Upper lobe of left lung (tissue), 6 donors: ENCODE measurements at regions not wholly inside any gene's neighbourhood (a gene's known extent, or its start where the extent isn't known, plus 50 kb on each side); places are given as distances from the start of the nearest gene placed in this dataset.
A peak's percentile ranks its signal among the peaks of the same experiment; 100 is the strongest.

Experiments
- ATAC-seq, 2 donors: fragments of 200-7000 bp; cut with Tn5 transposase; one replicate each; pipeline ENCODE4 v1.9.1; 2022; ENCODE audit warnings: mild to moderate bottlenecking in 2 of 2, moderate library complexity in 2 of 2; ENCODE audit not compliant: low FRiP score in 2 of 2
- DNase-seq, 2 donors: peaks; one replicate each; pipeline ENCODE4 v3.0.0-alpha.2; 2019 to 2020
- H3K27ac ChIP-seq, 4 donors: fragments of 200-600 bp; sonication (generic); one replicate each; pipeline ENCODE4 v1.5.1; 2016 to 2019
- H3K27me3 ChIP-seq, 4 donors: fragments of 200-600 bp; sonication (generic); one replicate each; pipeline ENCODE4 v1.5.1; 2017 to 2019
- H3K36me3 ChIP-seq, 4 donors: fragments of 200-600 bp; sonication (generic); one replicate each; pipeline ENCODE4 v1.5.1; 2016 to 2019
- H3K4me1 ChIP-seq, 4 donors: fragments of 200-600 bp; sonication (generic); one replicate each; pipeline ENCODE4 v1.5.1; 2018 to 2019
- H3K4me3 ChIP-seq, 4 donors: fragments of 200-600 bp; sonication (generic); one replicate each; pipeline ENCODE4 v1.5.1; 2017 to 2019; ENCODE audit warnings: mild to moderate bottlenecking in 2 of 4, moderate library complexity in 1 of 4
- H3K9me3 ChIP-seq, 4 donors: fragments of 200-600 bp; sonication (generic); one replicate each; pipeline ENCODE4 v1.5.1; 2018 to 2019
- CTCF ChIP-seq, 6 experiments: fragments of 450-650 bp in 4 of 6; fragments of 200-600 bp in 2 of 6; sonication (generic) in 2 of 6; IDR thresholded peaks; one replicate each; pipeline ENCODE4 v1.5.1; 2016 to 2019; ENCODE audit warnings: antibody characterized with exemption in 6 of 6
- EP300 ChIP-seq, 4 donors: sonication (generic); formaldehyde crosslinking; IDR thresholded peaks; one replicate each; pipeline ENCODE4 v1.5.1; 2017; ENCODE audit warnings: antibody characterized with exemption in 4 of 4, control low read depth in 2 of 4
- POLR2A ChIP-seq, 4 donors: fragments of 450-650 bp; IDR thresholded peaks; one replicate each; pipeline ENCODE4 v1.5.1; 2016 to 2017; ENCODE audit warnings: antibody characterized with exemption in 4 of 4, mild to moderate bottlenecking in 2 of 4
- POLR2AphosphoS5 ChIP-seq, 2 donors: sonication (generic); formaldehyde crosslinking; IDR thresholded peaks; one replicate each; pipeline ENCODE4 v1.5.1; 2017; ENCODE audit warnings: antibody characterized with exemption in 2 of 2
- WGBS, 2 donors: methylation state at CpG; one replicate each; pipeline ENCODE4 v1.1.5; 2017 to 2018; 5-methylcytosine and 5-hydroxymethylcytosine counted together
- donor health status: DM: no; HTN: no; CAD: no; lungs with moderate emphysema.
- donor health status: DM: no; HTN: yes; CAD: no; lungs with severe emphysema.

- Histone ChIP-seq H3K27me3 (no peaks in the 10 kb centered on the region), H3K9me3 (no peaks in the 10 kb centered on the region), H3K27ac (peak overlapping the region; percentile 51 to 75 (median 62)), H3K4me3 (no peak overlapping the region), H3K4me1 (peaks cover 9 to 32% (median 18%) of the 10 kb centered on the region in 4 donors), H3K36me3 (no peaks in the 10 kb centered on the region)
- ATAC-seq: peak; percentile 93 to 96
- TF ChIP-seq POLR2A (IDR thresholded peaks at IDR 0.05) (peak in 1 of 4 donors; percentile 34), POLR2AphosphoS5 (IDR thresholded peaks at IDR 0.05) (peak; percentile 75 to 79), CTCF (IDR thresholded peaks at IDR 0.05) (no peak), EP300 (IDR thresholded peaks at IDR 0.05) (peak in 2 of 4 donors; percentile 71 to 80)
- 27 to 66% methylated on average over 9 of the region's 9 CpGs for WGBS, 2 donors
- peak in 1 of 2 donors; percentile 77 for DNase-seq
These were observed 57.2 kb upstream of the FAM9C start for GRCh38 chrX:13101441-13102139.

GRCh38 chrX:13099121-13099520 is 54.7 kb upstream of the FAM9C start:
- Histone ChIP-seq H3K36me3 (no peaks in the 10 kb centered on the region), H3K27ac (peak overlapping the region in 3 of 4 donors; percentile 21 to 44 (median 32)), H3K9me3 (no peaks in the 10 kb centered on the region), H3K4me1 (peaks cover 9 to 37% (median 25%) of the 10 kb centered on the region in 4 donors), H3K4me3 (no peak overlapping the region), H3K27me3 (no peaks in the 10 kb centered on the region)
- DNase-seq (no peak), ATAC-seq (no peak)
- TF ChIP-seq POLR2AphosphoS5 (IDR thresholded peaks at IDR 0.05): no peak
- no peak for TF ChIP-seq POLR2A (IDR thresholded peaks at IDR 0.05)
- no peak for TF ChIP-seq CTCF (IDR thresholded peaks at IDR 0.05)
- TF ChIP-seq EP300 (IDR thresholded peaks at IDR 0.05): no peak

- ATAC-seq (no peak), DNase-seq (no peak)
- H3K4me1 ChIP-seq: peaks cover 9 to 40% (median 21%) of the 10 kb centered on the region in 4 donors
- no peaks in the 10 kb centered on the region for H3K9me3 ChIP-seq
- H3K36me3 ChIP-seq: no peaks in the 10 kb centered on the region
- no peaks in the 10 kb centered on the region for H3K27me3 ChIP-seq
- TF ChIP-seq CTCF (IDR thresholded peaks at IDR 0.05): no peak
- no peak for TF ChIP-seq POLR2A (IDR thresholded peaks at IDR 0.05)
- TF ChIP-seq EP300 (IDR thresholded peaks at IDR 0.05): no peak
- no peak for TF ChIP-seq POLR2AphosphoS5 (IDR thresholded peaks at IDR 0.05)
- WGBS, 2 donors: 83 to 88% methylated on average over 2 of the region's 2 CpGs
- no peak overlapping the region for H3K27ac ChIP-seq
- no peak overlapping the region for H3K4me3 ChIP-seq
These were observed 52.3 kb upstream of the FAM9C start for GRCh38 chrX:13096728-13097127.

- Histone ChIP-seq H3K36me3 (no peaks in the 10 kb centered on the region), H3K4me3 (no peak overlapping the region), H3K27ac (peak overlapping the region; percentile 5 to 83 (median 35)), H3K27me3 (no peaks in the 10 kb centered on the region), H3K4me1 (peaks cover 7 to 42% (median 15%) of the 10 kb centered on the region in 4 donors), H3K9me3 (no peaks in the 10 kb centered on the region)
- ATAC-seq (no peak), DNase-seq (no peak)
- TF ChIP-seq CTCF (IDR thresholded peaks at IDR 0.05) (no peak), EP300 (IDR thresholded peaks at IDR 0.05) (no peak), POLR2A (IDR thresholded peaks at IDR 0.05) (no peak), POLR2AphosphoS5 (IDR thresholded peaks at IDR 0.05) (no peak)
- WGBS, 2 donors: 55 to 73% methylated on average over 4 of the region's 4 CpGs
These were observed 50.5 kb upstream of the FAM9C start for GRCh38 chrX:13094828-13095341.

- H3K27me3 ChIP-seq: no peaks in the 10 kb centered on the region
- H3K27ac ChIP-seq: peak overlapping the region; percentile 5 to 83 (median 35)
- DNase-seq (no peak), ATAC-seq (no peak)
- no peaks in the 10 kb centered on the region for H3K36me3 ChIP-seq
- H3K4me3 ChIP-seq: no peak overlapping the region
- H3K9me3 ChIP-seq: no peaks in the 10 kb centered on the region
- TF ChIP-seq POLR2A (IDR thresholded peaks at IDR 0.05) (no peak), EP300 (IDR thresholded peaks at IDR 0.05) (no peak), POLR2AphosphoS5 (IDR thresholded peaks at IDR 0.05) (no peak), CTCF (IDR thresholded peaks at IDR 0.05) (no peak)
- H3K4me1 ChIP-seq: peaks cover 7 to 42% (median 13%) of the 10 kb centered on the region in 4 donors
These were observed 50.0 kb upstream of the FAM9C start for GRCh38 chrX:13094374-13094773.
